ENCODE measurements at regions not wholly inside any gene's neighbourhood (a gene's known extent, or its start where the extent isn't known, plus 50 kb on each side); places are given as distances from the start of the nearest gene placed in this dataset.

DNA sequence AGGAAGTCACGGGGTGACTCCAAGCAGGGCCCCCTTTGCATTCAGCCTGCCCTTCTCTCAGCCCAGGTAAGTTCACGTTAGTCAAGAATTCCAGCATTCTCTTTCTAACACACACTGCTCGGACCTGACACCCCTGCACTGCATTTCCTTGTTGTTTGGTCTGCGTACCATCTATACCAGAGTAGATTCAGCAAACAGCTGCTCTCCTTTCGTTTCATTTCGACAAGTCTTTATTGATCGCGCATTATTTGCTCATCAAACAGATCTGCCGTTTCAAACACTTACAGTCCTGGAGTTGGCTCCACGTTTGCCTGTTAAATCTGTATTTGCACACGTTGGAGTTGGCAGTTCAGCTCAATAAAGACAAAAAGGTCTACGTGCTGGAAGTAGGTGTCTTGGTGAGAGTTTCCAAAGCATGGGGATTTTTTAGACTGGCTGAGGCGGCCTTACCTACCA, 495.1 kb downstream of the RPS24 start:
- intact Hi-C loops (cut with micrococcal nuclease) = no loop called here

GRCh38 chr10:78529262-78529661, 495.6 kb downstream of the RPS24 start:
- Histone ChIP-seq H3K4me1 (ENCODE audit: control insufficient read depth in 2 of 2, insufficient read depth in 2 of 2, low read length in 2 of 2) (no peaks in the 10 kb centered on the region), H3K9me3 (ENCODE audit: control insufficient read depth in 2 of 3, low read length in 3 of 3) (no peaks in the 10 kb centered on the region), H3K27ac (ENCODE audit: low read depth, low read length) (no peak overlapping the region), H3K36me3 (ENCODE audit: control insufficient read depth in 2 of 3, insufficient read depth in 3 of 3, low read length in 3 of 3) (no peaks in the 10 kb centered on the region), H3K27me3 (ENCODE audit: control insufficient read depth in 2 of 2, insufficient read depth in 2 of 2, low read length in 2 of 2) (no peaks in the 10 kb centered on the region), H3K4me3 (ENCODE audit: low read length) (no peak overlapping the region)
- intact Hi-C loops (cut with micrococcal nuclease) = no loop called here
- ChIA-PET CTCF (no interaction called here), POLR2A (no interaction called here)
- DNase-seq (no peak), ATAC-seq (no peak)
- Mint-ChIP-seq H3K36me3 (no peaks in the 10 kb centered on the region), H3K4me1 (peaks cover 0 to 14% (median 4%) of the 10 kb centered on the region in 7 donors), H3K9me3 (no peaks in the 10 kb centered on the region), H3K4me3 (no peak overlapping the region), H3K27me3 (peaks cover 0 to 6% (median 0%) of the 10 kb centered on the region in 5 donors), H3K27ac (no peak overlapping the region)

More for the DNA sequence above, 495.1 kb downstream of the RPS24 start:
- DNase-seq (no peak), ATAC-seq (no peak)
- Histone ChIP-seq H3K9me3 (ENCODE audit: control insufficient read depth in 2 of 3, low read length in 3 of 3) (no peaks in the 10 kb centered on the region), H3K27me3 (ENCODE audit: control insufficient read depth in 2 of 2, insufficient read depth in 2 of 2, low read length in 2 of 2) (no peaks in the 10 kb centered on the region), H3K4me3 (ENCODE audit: low read length) (no peak overlapping the region), H3K27ac (ENCODE audit: low read depth, low read length) (no peak overlapping the region), H3K36me3 (ENCODE audit: control insufficient read depth in 2 of 3, insufficient read depth in 3 of 3, low read length in 3 of 3) (no peaks in the 10 kb centered on the region), H3K4me1 (ENCODE audit: control insufficient read depth in 2 of 2, insufficient read depth in 2 of 2, low read length in 2 of 2) (no peaks in the 10 kb centered on the region)
- Mint-ChIP-seq H3K27ac (no peak overlapping the region), H3K27me3 (peaks cover 0 to 6% (median 0%) of the 10 kb centered on the region in 5 donors), H3K36me3 (no peaks in the 10 kb centered on the region), H3K4me1 (peaks cover 0 to 12% (median 4%) of the 10 kb centered on the region in 7 donors), H3K9me3 (no peaks in the 10 kb centered on the region), H3K4me3 (no peak overlapping the region)
- CTCF ChIA-PET = no interaction called here
- POLR2A ChIA-PET = no interaction called here

DNA sequence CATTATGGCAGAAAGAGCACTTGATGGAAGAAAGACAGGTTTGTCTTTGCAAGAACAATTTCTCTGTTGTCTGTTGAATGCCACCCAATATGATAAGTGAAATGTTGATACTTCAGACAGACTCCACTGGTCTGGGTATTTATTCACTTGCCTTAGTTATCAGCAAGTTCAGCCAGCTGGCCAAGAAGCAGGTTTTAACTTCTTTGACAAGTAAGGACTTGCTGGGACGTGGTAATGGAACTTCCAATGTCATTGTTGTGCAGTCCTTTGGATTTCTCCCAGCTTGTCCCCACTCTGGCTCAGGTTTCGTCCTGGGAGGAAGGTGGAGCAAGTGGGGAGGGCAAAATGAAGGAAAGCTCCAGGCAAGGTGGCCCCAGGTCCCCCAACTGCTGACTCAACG, 497.4 kb downstream of the RPS24 start:
- Mint-ChIP-seq H3K4me1 (peaks cover 0 to 14% (median 4%) of the 10 kb centered on the region in 7 donors), H3K9me3 (no peaks in the 10 kb centered on the region), H3K36me3 (no peaks in the 10 kb centered on the region), H3K27ac (no peak overlapping the region), H3K27me3 (peaks cover 0 to 6% (median 0%) of the 10 kb centered on the region in 5 donors), H3K4me3 (no peak overlapping the region)
- Histone ChIP-seq H3K4me3 (ENCODE audit: low read length) (no peak overlapping the region), H3K9me3 (ENCODE audit: control insufficient read depth in 2 of 3, low read length in 3 of 3) (no peaks in the 10 kb centered on the region), H3K4me1 (ENCODE audit: control insufficient read depth in 2 of 2, insufficient read depth in 2 of 2, low read length in 2 of 2) (no peaks in the 10 kb centered on the region), H3K36me3 (ENCODE audit: control insufficient read depth in 2 of 3, insufficient read depth in 3 of 3, low read length in 3 of 3) (no peaks in the 10 kb centered on the region), H3K27me3 (ENCODE audit: control insufficient read depth in 2 of 2, insufficient read depth in 2 of 2, low read length in 2 of 2) (no peaks in the 10 kb centered on the region), H3K27ac (ENCODE audit: low read depth, low read length) (no peak overlapping the region)
- ChIA-PET POLR2A (no interaction called here), CTCF (no interaction called here)
- DNase-seq (no peak), ATAC-seq (no peak)
- intact Hi-C loops (cut with micrococcal nuclease) = no loop called here

- Mint-ChIP-seq H3K36me3 (no peaks in the 10 kb centered on the region), H3K4me1 (peaks cover 0 to 14% (median 4%) of the 10 kb centered on the region in 7 donors)
- CTCF ChIA-PET = no interaction called here
Observed at GRCh38 chr10:78532480-78533042, 498.9 kb downstream of the RPS24 start.

DNA sequence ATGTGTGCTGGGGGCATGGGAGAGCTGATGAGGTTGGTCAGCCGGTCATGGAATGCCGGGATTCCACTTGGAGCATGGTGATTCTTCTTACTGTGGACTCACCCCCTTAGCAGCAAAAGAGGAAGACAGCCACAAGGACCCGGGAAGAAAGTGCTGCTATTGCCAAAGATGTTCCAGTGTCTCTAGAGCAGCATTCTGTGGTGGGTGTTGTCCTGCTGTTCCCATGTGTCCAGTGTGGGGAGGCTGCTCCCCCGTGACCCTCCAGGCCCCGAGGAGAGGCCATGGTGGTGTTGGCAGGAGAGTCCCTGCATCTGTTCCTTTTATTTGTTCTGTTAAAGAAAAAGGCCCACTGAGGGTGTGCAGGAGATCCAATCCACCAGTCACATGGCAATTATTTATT, 499.4 kb downstream of the RPS24 start:
- no peaks in the 10 kb centered on the region for H3K27me3 ChIP-seq (ENCODE audit: control insufficient read depth in 2 of 2, insufficient read depth in 2 of 2, low read length in 2 of 2)
- no peaks in the 10 kb centered on the region for H3K36me3 ChIP-seq (ENCODE audit: control insufficient read depth in 2 of 3, insufficient read depth in 3 of 3, low read length in 3 of 3)
- Mint-ChIP-seq H3K9me3 (no peaks in the 10 kb centered on the region), H3K4me3 (no peak overlapping the region), H3K27ac (peak overlapping the region in 4 of 9 donors; percentile 19 to 86 (median 72)), H3K4me1 (peaks cover 0 to 14% (median 4%) of the 10 kb centered on the region in 7 donors), H3K36me3 (no peaks in the 10 kb centered on the region), H3K27me3 (peaks cover 0 to 6% (median 0%) of the 10 kb centered on the region in 5 donors)
- CTCF ChIA-PET = no interaction called here
- POLR2A ChIA-PET = no interaction called here
- no peak overlapping the region for H3K27ac ChIP-seq (ENCODE audit: low read depth, low read length)
- intact Hi-C loops (cut with micrococcal nuclease) = no loop called here
- H3K4me3 ChIP-seq (ENCODE audit: low read length) = no peak overlapping the region
- H3K9me3 ChIP-seq (ENCODE audit: control insufficient read depth in 2 of 3, low read length in 3 of 3) = no peaks in the 10 kb centered on the region
- DNase-seq = no peak
- H3K4me1 ChIP-seq (ENCODE audit: control insufficient read depth in 2 of 2, insufficient read depth in 2 of 2, low read length in 2 of 2) = no peaks in the 10 kb centered on the region
- ATAC-seq = no peak

More at GRCh38 chr10:78532480-78533042, 498.9 kb downstream of the RPS24 start:
- POLR2A ChIA-PET = no interaction called here
- no peak for DNase-seq
- Mint-ChIP-seq H3K9me3 (no peaks in the 10 kb centered on the region), H3K27ac (peak overlapping the region in 7 of 9 donors; percentile 6 to 86 (median 63)), H3K27me3 (peaks cover 0 to 6% (median 0%) of the 10 kb centered on the region in 5 donors), H3K4me3 (peak overlapping the region in 2 of 10 donors; percentile 18 to 36)
- H3K36me3 ChIP-seq (ENCODE audit: control insufficient read depth in 2 of 3, insufficient read depth in 3 of 3, low read length in 3 of 3) = no peaks in the 10 kb centered on the region
- no peaks in the 10 kb centered on the region for H3K27me3 ChIP-seq (ENCODE audit: control insufficient read depth in 2 of 2, insufficient read depth in 2 of 2, low read length in 2 of 2)
- H3K4me3 ChIP-seq (ENCODE audit: low read length) = no peak overlapping the region
- no peak overlapping the region for H3K27ac ChIP-seq (ENCODE audit: low read depth, low read length)
- peak; percentile 16 for ATAC-seq
- H3K4me1 ChIP-seq (ENCODE audit: control insufficient read depth in 2 of 2, insufficient read depth in 2 of 2, low read length in 2 of 2) = no peaks in the 10 kb centered on the region
- H3K9me3 ChIP-seq (ENCODE audit: control insufficient read depth in 2 of 3, low read length in 3 of 3) = no peaks in the 10 kb centered on the region
- intact Hi-C loops (cut with micrococcal nuclease) = no loop called here

DNA sequence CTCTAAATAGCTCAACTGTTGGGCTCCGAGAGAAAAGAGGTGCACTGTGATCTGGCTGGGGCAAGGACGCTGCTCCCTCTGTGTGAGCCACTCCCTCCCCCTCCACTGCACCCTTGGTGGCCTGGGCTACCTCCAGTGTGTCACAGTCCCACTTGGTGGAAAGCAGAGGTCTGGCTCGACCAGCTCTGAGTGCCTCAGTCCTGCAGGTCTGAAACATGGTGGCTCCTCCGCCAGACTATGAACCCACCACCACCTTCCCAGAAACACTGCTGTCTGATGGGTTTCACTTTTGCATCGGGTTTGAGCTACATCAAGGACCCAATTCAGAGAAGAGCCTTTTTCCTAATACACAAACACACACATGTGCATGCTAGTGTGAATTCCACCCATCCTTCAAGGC, 500.1 kb downstream of the RPS24 start:
- ChIA-PET POLR2A (no interaction called here), CTCF (no interaction called here)
- Histone ChIP-seq H3K27ac (ENCODE audit: low read depth, low read length) (no peak overlapping the region), H3K36me3 (ENCODE audit: control insufficient read depth in 2 of 3, insufficient read depth in 3 of 3, low read length in 3 of 3) (no peaks in the 10 kb centered on the region), H3K4me3 (ENCODE audit: low read length) (no peak overlapping the region), H3K27me3 (ENCODE audit: control insufficient read depth in 2 of 2, insufficient read depth in 2 of 2, low read length in 2 of 2) (no peaks in the 10 kb centered on the region), H3K4me1 (ENCODE audit: control insufficient read depth in 2 of 2, insufficient read depth in 2 of 2, low read length in 2 of 2) (no peaks in the 10 kb centered on the region), H3K9me3 (ENCODE audit: control insufficient read depth in 2 of 3, low read length in 3 of 3) (no peaks in the 10 kb centered on the region)
- DNase-seq (no peak), ATAC-seq (no peak)
- Mint-ChIP-seq H3K4me3 (no peak overlapping the region), H3K27me3 (peaks cover 0 to 6% (median 0%) of the 10 kb centered on the region in 5 donors), H3K9me3 (no peaks in the 10 kb centered on the region), H3K36me3 (no peaks in the 10 kb centered on the region), H3K27ac (no peak overlapping the region), H3K4me1 (peaks cover 0 to 14% (median 4%) of the 10 kb centered on the region in 7 donors)
- intact Hi-C loops (cut with micrococcal nuclease) = no loop called here

GRCh38 chr10:78535716-78536218, 502.1 kb downstream of the RPS24 start:
- Mint-ChIP-seq H3K4me1 (peaks cover 0 to 24% (median 11%) of the 10 kb centered on the region in 7 donors), H3K27me3 (peaks cover 0 to 11% (median 3%) of the 10 kb centered on the region in 5 donors), H3K27ac (no peak overlapping the region), H3K36me3 (peaks cover 0 to 3% (median 0%) of the 10 kb centered on the region in 5 donors), H3K4me3 (no peak overlapping the region), H3K9me3 (peaks cover 0 to 4% (median 0%) of the 10 kb centered on the region in 11 donors)
- Histone ChIP-seq H3K9me3 (ENCODE audit: control insufficient read depth in 2 of 3, low read length in 3 of 3) (no peaks in the 10 kb centered on the region), H3K4me1 (ENCODE audit: control insufficient read depth in 2 of 2, insufficient read depth in 2 of 2, low read length in 2 of 2) (no peaks in the 10 kb centered on the region), H3K4me3 (ENCODE audit: low read length) (no peak overlapping the region), H3K27me3 (ENCODE audit: control insufficient read depth in 2 of 2, insufficient read depth in 2 of 2, low read length in 2 of 2) (no peaks in the 10 kb centered on the region), H3K36me3 (ENCODE audit: control insufficient read depth in 2 of 3, insufficient read depth in 3 of 3, low read length in 3 of 3) (no peaks in the 10 kb centered on the region), H3K27ac (ENCODE audit: low read depth, low read length) (no peak overlapping the region)
- POLR2A ChIA-PET = interaction anchor here (0.9 kb wide), 1 partner anchor 15 kb away, joined by 3 read pairs; no protein-coding TSS in a partner anchor
- no peak for DNase-seq
- no peak for ATAC-seq
- intact Hi-C loops (cut with micrococcal nuclease) = no loop called here
- CTCF ChIA-PET = no interaction called here

Data from naive thymus-derived CD4-positive, alpha-beta T cell (primary cell).